Activated CD8-positive, alpha-beta memory T cell treated with anti-CD3 and anti-CD28 coated beads, Interleukin-2, amount 50 U/mL, for 48 hours (primary cell): ENCODE measurements at regions not wholly inside any gene's neighbourhood (a gene's known extent, or its start where the extent isn't known, plus 50 kb on each side); places are given as distances from the start of the nearest gene placed in this dataset.
A peak's percentile ranks its signal among the peaks of the same experiment; 100 is the strongest.
"Not testable (repeated sequence)": the region's sequence is repeated elsewhere in the genome, so short reads cannot be mapped to it uniquely, and the experiment has no call there.

Experiments used
- DNase-seq: peaks from one replicate; pipeline ENCODE4 v3.0.0-alpha.2; 2020

DNA sequence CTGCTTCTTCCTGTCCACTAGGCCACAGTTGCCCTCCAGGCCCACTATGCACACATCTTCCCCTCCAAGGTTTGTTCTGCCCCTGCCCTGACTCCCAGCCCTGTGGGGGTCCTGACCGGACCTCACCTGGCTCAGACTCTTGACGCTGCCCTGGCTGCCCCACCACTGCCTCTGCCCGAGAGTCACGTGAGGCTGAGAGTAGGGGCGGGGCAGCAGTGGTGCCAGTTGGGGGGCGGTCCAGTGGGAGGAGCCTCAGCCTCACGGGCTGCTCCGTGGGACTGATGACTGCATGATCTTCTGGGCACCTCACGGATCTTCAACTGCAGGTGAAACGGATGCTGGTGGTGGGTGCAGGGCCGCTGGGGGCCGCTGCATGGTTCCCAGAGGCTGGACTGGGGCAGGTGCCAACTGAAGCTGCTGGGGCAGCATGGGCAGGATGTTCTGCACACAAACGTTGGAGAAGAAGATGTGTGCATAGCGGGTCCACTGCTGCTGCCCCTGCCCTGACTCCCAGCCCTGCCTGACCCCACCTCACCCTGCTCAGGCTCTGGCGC, 77.6 kb downstream of the HHIPL2 start:
- DNase-seq = not testable (repeated sequence)

DNA sequence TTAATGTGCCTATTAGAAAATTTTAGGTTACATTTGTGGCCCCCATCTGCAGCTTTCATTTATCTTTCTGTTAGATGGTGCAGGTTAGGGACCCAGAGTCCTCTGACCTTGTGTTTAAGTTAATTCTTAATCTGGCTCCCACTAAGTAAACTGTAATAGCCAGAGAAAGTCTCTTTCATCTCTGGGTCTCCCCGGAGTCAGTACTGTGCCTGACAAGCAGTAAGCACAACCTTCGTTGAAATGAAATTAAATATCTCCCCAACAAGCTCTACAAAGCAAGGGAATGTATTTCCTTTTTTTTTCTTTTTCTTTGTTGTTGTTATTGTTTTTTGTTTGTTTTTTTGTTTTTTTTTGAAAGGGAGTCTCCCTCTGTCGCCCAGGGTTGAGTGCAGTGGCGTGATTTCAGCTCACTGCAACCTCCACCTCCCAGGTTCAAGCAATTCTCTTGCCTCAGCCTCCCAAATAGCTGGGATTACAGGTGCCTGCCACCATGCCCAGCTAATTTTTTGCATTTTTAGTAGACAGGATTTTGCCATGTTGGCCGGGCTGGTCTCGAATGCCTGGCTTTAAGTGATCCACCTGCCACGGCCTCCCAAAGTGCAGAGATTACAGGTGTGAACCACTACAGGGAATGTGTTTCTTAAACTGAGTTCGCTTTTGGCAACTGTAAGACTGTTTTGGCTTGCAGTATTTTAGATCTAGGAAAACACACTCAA, 81.6 kb downstream of the HHIPL2 start:
- DNase-seq = no peak

DNA sequence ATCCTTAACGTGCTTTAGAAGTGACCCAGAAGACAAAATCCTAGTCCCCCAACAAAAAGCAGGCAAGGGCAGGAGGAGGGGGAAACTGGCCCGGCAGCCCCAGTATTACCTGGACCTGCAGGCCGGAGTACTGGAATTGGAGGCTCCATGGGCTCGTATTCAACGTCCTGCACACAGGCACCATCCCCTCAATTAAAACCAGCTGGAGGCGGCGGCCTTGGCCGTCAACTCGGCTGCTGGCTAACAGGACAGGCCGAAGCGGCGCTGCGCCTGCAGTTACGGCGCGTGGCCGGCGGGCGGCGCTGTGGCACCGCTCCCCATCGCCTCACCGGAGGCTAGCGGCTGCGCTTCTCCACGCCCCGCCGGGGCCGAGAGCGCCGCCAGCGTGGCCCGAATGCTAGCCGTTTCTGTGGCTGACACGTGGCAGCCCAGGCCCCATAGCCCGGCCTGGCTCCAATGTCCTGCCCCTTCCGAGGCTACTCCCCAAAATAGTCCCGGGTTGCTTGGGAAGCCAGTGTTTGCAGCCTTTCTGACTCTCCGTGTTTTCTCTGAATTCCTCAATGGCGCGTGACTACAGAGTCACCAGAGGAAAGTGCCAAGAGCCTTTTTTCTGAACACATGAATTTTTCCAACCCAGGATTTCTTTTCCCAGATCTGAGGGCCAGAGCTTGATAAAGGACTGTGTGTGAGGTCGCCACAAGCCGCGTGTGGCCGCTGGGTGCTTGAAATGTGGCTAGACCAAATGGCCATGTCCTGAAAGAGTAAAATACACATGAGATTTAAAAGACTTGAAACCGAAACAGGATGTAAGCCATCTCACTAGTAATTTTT, 82.5 kb downstream of the HHIPL2 start:
- peak; percentile 94 for DNase-seq

DNA sequence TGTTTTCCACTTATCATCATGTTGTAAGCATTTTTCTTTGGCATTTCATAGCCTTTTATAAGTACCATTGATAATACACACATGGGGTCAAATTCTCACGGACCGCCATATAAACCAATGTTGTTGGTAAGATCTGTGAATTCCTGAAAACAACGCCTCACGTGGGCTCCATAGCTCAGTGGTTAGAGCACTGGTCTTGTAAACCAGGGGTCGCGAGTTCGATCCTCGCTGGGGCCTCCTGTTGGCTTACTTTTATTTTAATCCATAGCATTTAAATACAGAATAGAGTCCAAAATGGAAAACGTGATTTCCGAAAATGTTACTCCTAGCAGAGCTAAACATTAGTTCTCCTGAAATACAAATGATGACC, 83.1 kb downstream of the HHIPL2 start:
- DNase-seq = peak; percentile 91

DNA sequence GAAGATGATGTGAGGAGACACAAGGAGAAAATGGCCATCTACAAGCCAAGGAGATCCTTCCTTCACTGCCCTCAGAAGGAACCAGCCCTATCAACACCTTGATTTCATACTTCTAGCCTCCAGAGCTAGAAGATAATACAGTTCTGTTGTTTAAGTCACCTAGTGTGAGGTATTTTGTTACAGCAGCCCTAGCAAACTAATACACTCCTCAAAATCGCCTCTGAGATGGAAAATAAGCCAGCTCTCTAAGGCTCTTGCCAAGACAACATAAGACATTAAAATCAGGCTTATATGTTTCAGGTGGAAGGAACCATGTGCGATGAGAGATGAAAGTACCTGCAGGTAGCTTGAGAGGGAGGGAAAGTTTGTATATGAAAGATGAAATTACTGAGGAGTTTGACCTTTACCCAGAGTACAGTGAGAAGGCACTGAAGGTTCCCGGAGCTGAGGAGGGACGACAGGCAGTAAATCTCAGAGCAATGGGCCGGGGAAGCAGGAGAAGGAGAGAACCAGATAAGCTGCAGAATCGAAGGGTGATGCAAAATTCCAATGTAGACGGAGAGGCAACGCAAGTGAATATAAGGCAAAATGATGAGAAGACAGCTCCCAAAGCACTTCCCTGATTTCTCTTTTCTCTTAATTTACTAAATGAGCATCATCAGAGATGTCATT, 84.7 kb downstream of the HHIPL2 start:
- no peak for DNase-seq

DNA sequence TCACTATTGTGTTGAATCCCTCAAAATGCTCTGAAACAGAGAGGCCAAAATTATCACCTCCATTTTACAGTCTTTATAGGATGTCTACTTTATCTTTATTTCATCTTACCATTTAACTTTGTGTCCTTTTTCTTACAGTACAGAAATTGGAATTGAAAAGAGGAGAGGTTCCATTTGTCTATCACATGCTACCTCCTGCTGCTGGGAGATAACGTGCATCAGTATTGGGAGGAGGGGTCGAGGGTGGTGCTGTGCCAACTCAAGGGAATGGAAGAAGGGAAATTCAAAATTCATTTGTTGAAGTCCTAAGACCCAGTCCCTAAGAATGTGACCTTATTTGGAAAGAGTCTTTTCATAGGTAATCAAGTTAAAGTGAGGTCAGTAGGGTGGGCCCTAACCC, 85.3 kb downstream of the HHIPL2 start:
- no peak for DNase-seq

DNA sequence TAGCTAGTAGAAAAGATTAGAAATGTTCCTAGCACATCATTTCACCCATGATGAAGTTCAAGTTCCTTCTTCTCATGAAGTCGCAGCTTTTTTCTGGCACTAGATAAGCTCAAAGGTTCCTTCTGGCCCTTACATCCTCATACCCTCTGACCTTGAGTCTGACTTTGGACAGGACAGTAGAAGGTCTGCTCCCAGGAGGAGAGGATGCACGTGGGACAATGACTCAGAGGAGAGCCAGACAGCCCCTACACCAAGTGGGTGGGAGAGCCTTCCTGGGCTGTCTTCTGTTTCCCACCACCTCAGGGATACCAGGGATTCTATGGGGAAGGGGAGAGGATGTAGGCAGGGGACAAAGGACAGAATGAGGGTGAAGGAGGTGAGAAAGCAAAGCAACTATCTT, 86.0 kb downstream of the HHIPL2 start:
- no peak for DNase-seq

DNA sequence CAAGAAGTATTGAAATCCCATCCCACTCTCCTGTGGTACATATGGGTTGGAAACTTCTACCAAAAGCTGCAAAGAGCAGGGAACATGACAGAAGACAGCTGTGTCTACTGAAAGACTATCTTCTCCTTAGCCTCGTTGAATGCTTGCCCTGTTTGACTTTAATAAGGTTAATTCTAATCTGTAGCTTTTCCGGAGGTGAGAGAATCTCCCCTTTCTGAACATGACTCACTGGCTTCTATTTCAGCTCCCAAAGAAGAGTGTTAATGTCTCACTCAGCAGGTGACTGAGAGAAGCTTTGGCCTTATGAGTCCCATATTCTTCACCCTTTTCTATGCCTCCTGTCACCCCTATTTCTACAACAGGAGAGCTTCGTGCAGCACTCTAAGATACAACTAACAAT, 88.3 kb downstream of the HHIPL2 start:
- no peak for DNase-seq

DNA sequence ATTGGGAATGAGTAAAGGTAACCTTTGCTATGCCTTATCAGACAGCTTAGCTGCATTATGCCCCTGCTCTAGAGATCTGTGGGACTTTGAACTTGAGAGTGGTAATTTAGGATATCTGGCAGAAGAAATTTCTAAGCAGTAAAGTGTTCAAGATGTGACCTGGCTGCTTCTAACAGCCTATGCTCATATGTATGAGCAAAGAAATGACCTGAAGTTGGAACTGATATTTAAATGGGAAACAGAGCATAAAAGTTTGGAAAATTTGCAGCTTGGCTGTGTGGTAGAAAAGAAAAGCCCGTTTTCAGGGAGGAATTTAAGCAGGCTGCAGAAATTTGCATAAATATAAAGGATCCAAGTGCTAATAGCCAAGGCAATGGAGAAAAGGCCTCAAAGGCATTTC, 90.4 kb downstream of the HHIPL2 start:
- no peak for DNase-seq

DNA sequence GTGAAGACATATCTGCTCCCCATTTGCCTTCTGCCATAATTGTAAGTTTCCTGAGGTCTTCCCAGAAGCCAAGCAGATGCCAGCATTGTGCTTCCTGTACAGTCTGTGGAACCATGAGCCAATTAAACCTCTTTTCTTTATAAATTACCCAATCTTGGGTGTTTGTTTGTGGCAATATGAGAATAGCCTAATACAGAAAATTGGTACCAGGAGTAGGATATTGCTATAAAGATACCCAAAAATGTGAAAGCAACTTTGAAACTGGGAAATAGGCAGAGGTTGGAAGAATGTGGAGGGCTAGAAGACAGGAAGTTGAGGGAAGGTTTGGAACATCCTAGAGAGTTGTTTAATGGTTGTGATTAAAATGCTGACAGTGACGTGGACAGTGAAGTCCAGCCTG, 90.8 kb downstream of the HHIPL2 start:
- DNase-seq = no peak

DNA sequence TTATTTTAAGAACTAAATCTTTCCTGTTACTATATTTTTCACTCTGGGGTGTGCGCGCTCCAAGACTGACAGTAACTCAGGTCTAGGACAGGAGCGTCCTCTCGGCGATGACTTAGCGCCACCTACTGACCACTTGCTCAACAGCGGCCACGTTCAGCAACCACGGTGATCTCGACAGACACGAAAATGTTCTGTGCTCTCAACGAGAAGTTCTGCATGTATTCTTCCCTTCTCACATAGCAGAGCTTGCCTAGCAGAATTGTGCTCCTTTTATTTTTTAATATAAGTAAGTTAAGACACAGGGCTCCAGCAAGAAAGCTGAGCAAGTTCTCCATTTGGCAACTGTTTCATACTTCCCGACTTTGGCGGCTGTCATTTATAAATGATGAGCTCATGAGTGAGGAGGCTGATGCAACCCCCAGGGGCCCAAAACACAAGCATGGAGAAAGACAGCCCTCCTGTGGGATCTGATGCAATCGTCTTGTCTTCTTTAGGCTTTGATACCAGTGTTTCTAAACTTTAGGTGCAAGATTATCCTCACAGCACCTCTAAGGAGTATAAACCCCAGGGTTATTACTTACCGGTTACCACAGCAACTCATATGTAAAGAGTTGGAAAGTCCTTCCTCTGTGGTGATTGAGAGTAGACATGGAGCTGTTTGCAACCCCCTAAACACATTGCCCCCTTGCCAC, 92.6 kb downstream of the HHIPL2 start:
- peak; percentile 89 for DNase-seq

DNA sequence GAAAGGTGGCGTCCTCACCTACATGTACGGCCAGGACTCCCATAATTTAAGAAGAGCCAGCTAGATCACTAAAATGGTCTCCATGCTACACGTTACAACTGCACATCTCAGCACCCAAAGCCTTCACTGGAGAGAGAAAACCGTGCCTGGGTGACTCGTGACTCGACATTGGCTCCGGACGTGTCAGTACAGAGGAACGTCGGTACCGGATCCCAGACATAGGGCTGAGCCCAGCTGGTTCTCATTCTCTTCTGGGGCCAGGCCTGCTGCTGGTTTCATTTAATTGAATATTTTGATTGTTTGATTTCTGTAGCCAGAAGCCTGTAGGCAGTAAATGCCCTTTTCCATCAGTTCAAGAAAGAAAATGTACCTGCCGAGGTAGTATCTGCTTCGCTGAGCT, 93.1 kb downstream of the HHIPL2 start:
- no peak for DNase-seq

DNA sequence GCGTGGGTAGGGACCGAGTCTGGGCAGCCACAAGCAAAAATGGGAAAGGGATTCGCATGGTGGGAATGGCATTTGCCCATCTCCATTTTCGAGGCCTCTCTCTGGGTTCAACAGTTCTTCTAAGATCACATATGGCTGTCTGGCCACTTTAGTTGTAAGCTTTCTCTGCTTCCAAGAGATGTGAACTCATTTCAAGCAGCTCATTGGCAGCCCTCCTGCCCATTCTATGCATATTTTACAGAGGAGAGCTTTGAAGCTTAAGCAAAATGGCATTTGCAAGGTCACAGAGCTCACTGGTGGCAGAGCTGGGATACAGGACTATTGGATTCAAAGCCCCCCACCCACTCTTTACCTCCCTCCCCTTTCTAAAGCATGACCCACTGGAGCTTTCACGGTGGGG, 93.7 kb downstream of the HHIPL2 start:
- DNase-seq = no peak

DNA sequence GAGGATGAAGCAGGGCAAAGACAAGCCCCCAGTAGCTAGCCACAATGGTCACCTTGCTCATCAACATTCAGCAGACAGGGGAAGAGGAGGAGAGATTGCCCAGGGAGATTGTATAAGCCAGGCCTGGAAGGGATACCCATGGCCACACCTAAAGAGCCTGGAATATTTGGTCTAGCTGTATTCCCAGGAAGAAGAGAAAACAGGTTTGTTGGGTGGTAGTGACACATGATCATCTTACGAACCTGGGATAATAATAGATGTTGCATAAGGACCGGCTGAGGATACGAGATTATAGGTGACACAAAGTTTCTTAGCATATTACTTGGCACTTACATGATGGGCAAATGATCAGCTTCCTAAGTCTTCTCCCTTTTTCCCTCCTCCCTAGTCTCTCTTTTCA, 95.9 kb downstream of the HHIPL2 start:
- DNase-seq = no peak

DNA sequence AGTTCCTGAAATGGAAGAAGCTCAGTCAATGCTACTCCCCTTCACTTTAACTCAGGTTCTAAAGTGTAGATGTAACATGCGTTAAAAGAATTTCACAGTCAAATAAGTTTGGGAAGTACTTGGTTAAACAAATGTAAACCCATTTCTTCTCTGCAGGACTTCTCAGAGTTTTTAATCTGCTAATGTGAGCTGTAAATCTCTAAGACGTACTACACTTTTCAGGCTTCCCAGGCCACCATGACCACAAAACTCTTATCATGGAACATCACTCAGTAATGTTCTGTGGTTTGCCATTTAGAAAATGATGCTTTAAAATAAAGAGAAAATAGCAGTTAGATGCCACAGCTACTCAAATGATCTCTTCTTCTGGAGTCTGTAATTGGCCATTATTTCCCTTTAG, 104.3 kb downstream of the HHIPL2 start:
- no peak for DNase-seq

DNA sequence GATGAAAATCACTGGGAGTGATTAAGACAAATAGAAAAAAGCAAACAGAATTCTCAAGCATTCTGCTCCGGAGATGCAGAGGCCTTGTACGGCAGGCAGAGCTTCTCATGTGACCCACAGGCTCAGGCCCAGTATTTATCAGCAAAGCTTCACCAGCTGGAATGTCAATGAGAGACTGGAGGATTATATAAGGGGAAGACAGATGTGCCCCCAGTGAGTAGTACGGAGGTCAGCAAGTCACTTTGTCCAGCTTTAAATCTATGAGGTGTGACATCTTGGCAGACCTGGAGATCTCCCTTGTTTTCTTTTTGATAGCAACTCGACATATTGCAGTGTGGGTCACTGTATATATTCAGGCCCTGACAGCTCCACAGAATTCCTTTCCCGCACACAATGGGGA, 106.8 kb downstream of the HHIPL2 start:
- DNase-seq = no peak

DNA sequence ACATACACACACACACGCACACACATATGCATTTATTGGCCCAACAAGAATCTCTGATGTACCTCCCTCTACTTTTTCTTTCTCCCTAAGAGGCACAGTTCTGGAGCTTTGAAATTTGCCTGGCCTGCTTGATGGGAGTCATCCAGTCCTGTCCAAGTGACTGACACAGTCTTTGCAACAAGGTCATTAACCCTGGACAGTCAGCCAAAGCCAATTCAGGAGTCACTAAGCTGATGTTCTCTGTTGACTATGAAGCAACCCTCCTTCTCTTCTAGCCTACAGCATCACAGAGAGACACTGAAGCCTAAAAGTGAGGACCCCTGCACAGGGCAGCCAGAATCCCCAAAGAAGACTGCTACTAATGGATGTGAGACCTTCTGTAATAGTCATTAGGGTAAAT, 123.1 kb downstream of the HHIPL2 start:
- DNase-seq = no peak

DNA sequence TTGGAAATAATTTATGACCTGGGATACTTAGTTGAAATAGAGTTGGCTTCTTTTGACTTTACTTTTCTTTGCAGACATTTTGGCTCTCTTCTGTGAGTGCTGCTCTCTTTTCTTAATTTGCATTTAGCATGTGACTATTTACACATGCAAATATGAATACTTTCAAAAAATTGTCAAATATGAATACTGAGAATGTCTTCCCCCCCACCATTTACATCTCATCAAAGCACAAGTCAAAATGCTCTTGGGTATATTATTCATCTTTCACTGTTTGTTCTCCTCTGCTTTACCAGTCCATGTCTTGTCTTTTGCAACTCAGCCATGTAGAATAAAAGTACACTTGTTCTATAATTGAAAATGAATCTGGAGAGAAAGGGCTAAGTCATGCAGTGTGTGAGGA, 126.5 kb downstream of the HHIPL2 start:
- no peak for DNase-seq

DNA sequence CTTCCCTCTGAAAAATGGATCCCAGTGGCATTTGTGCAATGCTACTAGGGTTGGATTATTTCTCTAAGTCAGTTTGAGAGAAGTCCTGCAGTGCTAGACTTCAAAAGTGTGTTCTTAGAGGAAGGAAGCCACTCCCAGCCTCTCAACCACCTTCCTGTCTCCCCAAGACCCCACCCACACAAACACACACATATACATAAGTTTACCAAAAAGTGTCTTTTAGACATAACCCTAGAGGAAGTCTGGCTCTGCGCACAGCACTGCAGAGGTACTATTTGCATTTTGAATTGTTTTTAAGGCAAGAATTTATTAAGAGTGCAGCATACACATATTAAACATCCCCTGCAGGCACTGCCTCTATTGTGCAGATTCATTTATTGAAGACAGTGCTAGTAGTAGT, 127.3 kb downstream of the HHIPL2 start:
- DNase-seq = no peak

DNA sequence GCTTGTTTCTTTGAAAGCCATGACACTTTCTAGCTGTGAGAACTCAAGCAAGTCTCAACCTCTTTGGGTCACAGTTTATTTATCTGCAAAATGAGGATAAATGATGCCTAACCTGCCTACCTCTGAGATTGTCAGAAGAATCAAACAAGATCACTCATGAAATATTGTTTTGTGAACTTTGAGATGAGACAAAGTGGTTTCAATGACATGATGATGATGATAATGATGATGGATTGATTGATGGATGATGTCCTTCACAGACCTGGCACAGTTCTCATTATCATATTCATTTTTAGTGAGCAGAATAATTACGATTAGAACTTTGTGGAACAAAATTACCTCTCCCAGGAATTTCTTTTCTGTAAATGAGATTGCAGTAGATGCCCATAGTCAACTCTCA, 129.2 kb downstream of the HHIPL2 start:
- DNase-seq = no peak

DNA sequence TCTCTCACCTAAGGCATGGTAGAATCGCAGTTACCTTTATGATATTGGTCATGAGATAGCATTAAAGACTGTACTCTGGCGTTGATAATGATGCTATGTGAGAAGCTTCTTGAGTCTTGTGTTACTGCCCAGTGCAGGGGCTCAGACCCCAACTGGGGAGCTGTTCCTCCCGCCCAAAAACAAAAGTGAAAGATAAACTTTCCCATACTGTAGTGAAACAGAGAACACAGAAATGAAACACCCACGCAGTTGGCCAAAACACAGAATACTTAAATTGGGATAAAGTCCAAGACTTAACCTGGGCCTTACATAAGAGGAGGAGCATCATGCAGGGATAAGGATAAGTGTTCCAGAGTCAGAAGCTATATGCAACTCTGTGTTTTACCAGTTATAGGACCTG, 130.6 kb downstream of the HHIPL2 start:
- DNase-seq = no peak

DNA sequence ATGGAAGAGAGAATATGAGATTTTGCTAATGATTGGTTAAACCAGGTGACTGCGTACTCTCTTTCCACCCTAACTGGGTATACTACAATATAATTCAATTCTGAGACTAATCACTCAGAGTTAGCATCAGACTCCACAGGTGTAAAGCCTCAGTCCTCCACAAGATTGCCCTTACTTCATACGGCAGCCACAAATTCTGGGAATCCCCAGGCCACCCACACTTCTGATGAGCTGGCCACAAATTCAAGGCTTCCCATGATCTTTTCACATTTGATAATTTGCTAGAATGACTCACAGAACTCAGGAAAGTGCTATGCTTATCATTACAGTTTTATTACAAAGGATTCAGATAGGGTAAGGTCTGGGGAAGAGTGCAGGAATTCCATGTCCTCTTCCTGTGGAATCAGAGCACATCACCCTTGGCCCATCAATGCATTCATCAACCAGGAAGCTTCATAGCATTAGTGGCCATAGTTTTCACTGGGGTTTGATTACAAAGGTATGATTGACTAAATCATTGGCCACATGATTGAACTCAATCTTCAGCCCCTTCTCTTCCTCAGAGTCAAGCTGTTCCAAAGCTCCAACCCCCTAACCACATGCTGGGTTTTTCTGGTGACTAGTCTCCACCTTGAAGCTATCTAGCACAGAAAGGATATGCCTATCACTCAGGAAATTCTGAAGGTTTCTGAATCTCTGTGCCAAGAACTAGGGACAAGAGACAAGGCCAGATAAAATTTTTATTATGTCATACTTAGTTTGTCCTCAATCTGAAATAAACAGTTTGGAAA, 131.7 kb downstream of the HHIPL2 start:
- no peak for DNase-seq
